H1 (cell line): ENCODE measurements at regions not wholly inside any gene's neighbourhood (a gene's known extent, or its start where the extent isn't known, plus 50 kb on each side); places are given as distances from the start of the nearest gene placed in this dataset.

Experiments
- CTCF ChIA-PET: fragments of 300-600 bp; sonication (Branson Sonifier 250); formaldehyde crosslinking; loops from one replicate; lab custom pipeline; 2021; ENCODE audit not compliant: partially characterized antibody; lab: Charles Lee
- POLR2A ChIA-PET: fragments of 300-600 bp; sonication (Branson Sonifier 250); formaldehyde crosslinking; loops from one replicate; lab custom pipeline; 2021; ENCODE audit warnings: inconsistent platforms; ENCODE audit not compliant: partially characterized antibody; lab: Charles Lee
- DNase-seq, 2 experiments: peaks; one replicate each; pipeline versions ENCODE4 v3.0.0 to v3.0.0-alpha.2; 2010 to 2022; ENCODE audit warnings: low spot score in 2 of 2, low read depth in 1 of 2, mixed read lengths in 1 of 2
- FAIRE-seq: peaks from 2 replicates; lab custom pipeline; 2011; peaks lifted over from hg19 to GRCh38; lab: Jason Lieb, UNC
- H2AFZ ChIP-seq: 2 replicates; pipeline ENCODE4 v1.8.1; 2012; ENCODE audit warnings: low read length, inconsistent platforms
- H2AK5ac ChIP-seq: 2 replicates; pipeline ENCODE4 v1.6.1; 2013; ENCODE audit warnings: low read depth, low read length
- H2BK120ac ChIP-seq: replicated peaks from 2 replicates; pipeline ENCODE3; 2013; ENCODE audit warnings: low read depth, low read length, inconsistent platforms
- H2BK12ac ChIP-seq: 2 replicates; pipeline ENCODE4 v1.6.1; 2013; ENCODE audit warnings: low read depth, low read length
- H2BK15ac ChIP-seq: 2 replicates; pipeline ENCODE4 v1.6.1; 2013; ENCODE audit warnings: low read length
- H2BK20ac ChIP-seq: 2 replicates; pipeline ENCODE4 v1.6.1; 2013; ENCODE audit warnings: low read length
- H2BK5ac ChIP-seq: 2 replicates; pipeline ENCODE4 v1.6.1; 2013; ENCODE audit warnings: low read depth, low read length
- H3K14ac ChIP-seq: 2 replicates; pipeline ENCODE4 v1.6.1; 2013; ENCODE audit warnings: inconsistent platforms; ENCODE audit not compliant: insufficient read length
- H3K18ac ChIP-seq: 2 replicates; pipeline ENCODE4 v1.6.1; 2013; ENCODE audit warnings: low read length; ENCODE audit errors: extremely low read depth
- H3K23ac ChIP-seq: 2 replicates; pipeline ENCODE4 v1.6.1; 2013; ENCODE audit warnings: inconsistent platforms; ENCODE audit not compliant: insufficient read length
- H3K23me2 ChIP-seq: 2 replicates; pipeline ENCODE4 v1.6.1; 2013; ENCODE audit warnings: low read depth, low read length
- H3K27ac ChIP-seq: 2 replicates; pipeline ENCODE4 v1.6.1; 2011; ENCODE audit warnings: low read depth, low read length, inconsistent platforms
- H3K27me3 ChIP-seq, 4 experiments: replicated peaks in 1 of 4; 1 replicate in 1 of 4; 2 replicates in 3 of 4; pipeline versions ENCODE4 v1.6.1 to v1.8.1; 2011 to 2013; ENCODE audit warnings: low read length in 3 of 4, mild to moderate bottlenecking in 3 of 4, inconsistent platforms in 2 of 4, mixed read lengths in 2 of 4, moderate library complexity in 1 of 4; ENCODE audit not compliant: control insufficient read depth in 3 of 4, insufficient read depth in 3 of 4; ENCODE audit errors: extremely low read depth in 1 of 4
- H3K36me3 ChIP-seq, 4 experiments: 2 replicates each; pipeline versions ENCODE4 v1.6.1 to v1.8.1; 2011 to 2013; ENCODE audit warnings: mild to moderate bottlenecking in 4 of 4, low read length in 3 of 4, moderate library complexity in 2 of 4, control low read depth in 1 of 4, inconsistent platforms in 1 of 4; ENCODE audit not compliant: insufficient read depth in 4 of 4, control insufficient read depth in 2 of 4
- H3K4ac ChIP-seq: replicated peaks from 2 replicates; pipeline ENCODE3; 2013; ENCODE audit warnings: low read length, low read depth, mixed read lengths, inconsistent platforms; ENCODE audit not compliant: insufficient read length
- H3K4me1 ChIP-seq, 4 experiments: replicated peaks in 1 of 4; 1 replicate in 1 of 4; 2 replicates in 3 of 4; pipeline versions ENCODE4 v1.6.1 to v1.8.1; 2011 to 2013; ENCODE audit warnings: low read length in 3 of 4, inconsistent platforms in 2 of 4, mixed read lengths in 1 of 4; ENCODE audit not compliant: insufficient read depth in 4 of 4, control insufficient read depth in 3 of 4
- H3K4me2 ChIP-seq, 2 experiments: 2 replicates each; pipeline versions ENCODE4 v1.6.1 to v1.8.1; 2011 to 2013; ENCODE audit warnings: low read depth in 2 of 2, low read length in 2 of 2, control low read depth in 1 of 2, inconsistent platforms in 1 of 2, mild to moderate bottlenecking in 1 of 2; ENCODE audit not compliant: insufficient read depth in 1 of 2
- H3K4me3 ChIP-seq, 4 experiments: fragments of 200-600, 300-600 bp in 1 of 4; sonication (generic), shearing (Covaris generic), sonication (Bioruptor Twin) in 1 of 4; 2 replicates each; pipeline versions ENCODE4 v1.5.1 to v1.8.1; 2011 to 2016; ENCODE audit warnings: low read length in 4 of 4, low read depth in 3 of 4, control low read depth in 2 of 4, inconsistent platforms in 2 of 4, mild to moderate bottlenecking in 2 of 4, mixed read lengths in 1 of 4, moderate library complexity in 1 of 4; ENCODE audit not compliant: insufficient read depth in 2 of 4; ENCODE audit errors: extremely low read depth in 1 of 4
- H3K56ac ChIP-seq: replicated peaks from 2 replicates; pipeline ENCODE3; 2013; ENCODE audit warnings: low read depth, mild to moderate bottlenecking, mixed read lengths, low read length, inconsistent platforms; ENCODE audit not compliant: insufficient read length
- H3K79me1 ChIP-seq: 2 replicates; pipeline ENCODE4 v1.6.1; 2013; ENCODE audit warnings: low read depth, low read length, control low read depth
- H3K79me2 ChIP-seq, 2 experiments: 2 replicates each; pipeline versions ENCODE4 v1.6.1 to v1.8.1; 2012 to 2013; ENCODE audit warnings: low read length in 2 of 2, mild to moderate bottlenecking in 2 of 2, inconsistent platforms in 1 of 2; ENCODE audit not compliant: insufficient read depth in 2 of 2, control insufficient read depth in 1 of 2
- H3K9ac ChIP-seq, 4 experiments: replicated peaks in 1 of 4; 1 replicate in 1 of 4; 2 replicates in 3 of 4; pipeline versions ENCODE4 v1.6.1 to v1.8.1; 2011 to 2013; ENCODE audit warnings: low read depth in 3 of 4, low read length in 3 of 4, control low read depth in 2 of 4, mild to moderate bottlenecking in 2 of 4, moderate library complexity in 2 of 4, inconsistent platforms in 1 of 4; ENCODE audit errors: extremely low read depth in 1 of 4
- H3K9me3 ChIP-seq, 2 experiments: 2 replicates each; pipeline versions ENCODE4 v1.6.1 to v1.8.1; 2012 to 2013; ENCODE audit warnings: mild to moderate bottlenecking in 2 of 2, moderate library complexity in 2 of 2, control low read depth in 1 of 2, inconsistent platforms in 1 of 2, low read depth in 1 of 2, low read length in 1 of 2, mixed read lengths in 1 of 2; ENCODE audit not compliant: insufficient read depth in 2 of 2
- H4K20me1 ChIP-seq, 2 experiments: replicated peaks in 1 of 2; 2 replicates each; pipeline versions ENCODE3 to v1.8.1; 2011 to 2013; ENCODE audit warnings: inconsistent platforms in 2 of 2, low read length in 2 of 2, mild to moderate bottlenecking in 1 of 2; ENCODE audit not compliant: insufficient read depth in 2 of 2, control insufficient read depth in 1 of 2
- H4K5ac ChIP-seq: 2 replicates; pipeline ENCODE4 v1.6.1; 2013; ENCODE audit warnings: low read length, low read depth, mixed read lengths, inconsistent platforms; ENCODE audit not compliant: insufficient read length
- H4K8ac ChIP-seq: 2 replicates; pipeline ENCODE4 v1.8.0; 2013; ENCODE audit warnings: mild to moderate bottlenecking, moderate library complexity, low read length, inconsistent platforms; ENCODE audit not compliant: insufficient read depth; ENCODE audit errors: extremely low read depth
- H4K91ac ChIP-seq: replicated peaks from 2 replicates; pipeline ENCODE3; 2013; ENCODE audit warnings: low read length, mixed read lengths, inconsistent platforms; ENCODE audit not compliant: insufficient read length
- EGR1 ChIP-seq: IDR thresholded peaks from 2 replicates; pipeline ENCODE4 v1.6.1; 2011; ENCODE audit warnings: low read depth, low read length, borderline replicate concordance
- WGBS, 2 experiments: shearing (Covaris generic) in 1 of 2; methylation state at CpG; one replicate each; pipeline versions ENCODE4 v1.1.6 to v1.1.7; 2013 to 2015; ENCODE audit warnings: low lambda C conversion rate in 2 of 2, mixed read lengths in 2 of 2, inconsistent platforms in 1 of 2, low coverage in 1 of 2, missing lambda C conversion rate in 1 of 2; ENCODE audit not compliant: insufficient replicate concordance in 2 of 2, insufficient coverage in 1 of 2, insufficient read length in 1 of 2; ENCODE audit errors: extremely low coverage in 1 of 2, missing lambda C conversion rate in 1 of 2; 5-methylcytosine and 5-hydroxymethylcytosine counted together
- TF ChIP-seq, protein P1 (sequence below): IDR thresholded peaks from 2 replicates; pipeline ENCODE4 v1.6.1; 2011; ENCODE audit warnings: low read length, improper control_type of control experiment

DNA sequence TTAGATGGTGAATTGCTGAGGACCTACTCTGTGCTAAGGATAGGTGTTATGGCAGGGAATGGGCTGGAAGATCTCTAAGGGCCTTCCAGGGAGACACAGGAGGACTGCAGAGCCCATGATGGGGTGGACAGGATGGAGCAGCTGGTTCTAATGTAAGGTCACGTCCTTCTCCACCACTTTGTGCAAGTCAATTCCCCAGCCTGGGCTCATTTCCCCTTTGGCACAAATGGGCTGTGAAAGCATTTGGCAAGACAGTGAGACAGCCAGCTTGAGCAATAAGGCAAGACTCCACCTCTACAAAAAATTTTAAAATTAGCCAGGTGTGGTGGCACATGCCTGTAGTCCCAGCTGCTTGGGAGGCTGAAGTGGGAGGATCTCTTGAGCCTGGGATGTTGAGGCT, 81.4 kb upstream of the THY1 start:
- no peak overlapping the region for H2BK120ac ChIP-seq
- H3K18ac ChIP-seq, result no peak overlapping the region
- no peak for TF ChIP-seq EGR1
- TF ChIP-seq, protein P1, sequence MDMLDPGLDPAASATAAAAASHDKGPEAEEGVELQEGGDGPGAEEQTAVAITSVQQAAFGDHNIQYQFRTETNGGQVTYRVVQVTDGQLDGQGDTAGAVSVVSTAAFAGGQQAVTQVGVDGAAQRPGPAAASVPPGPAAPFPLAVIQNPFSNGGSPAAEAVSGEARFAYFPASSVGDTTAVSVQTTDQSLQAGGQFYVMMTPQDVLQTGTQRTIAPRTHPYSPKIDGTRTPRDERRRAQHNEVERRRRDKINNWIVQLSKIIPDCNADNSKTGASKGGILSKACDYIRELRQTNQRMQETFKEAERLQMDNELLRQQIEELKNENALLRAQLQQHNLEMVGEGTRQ, result no peak
- TF ChIP-seq, all 59 proteins: peak for 0
- H3K27me3 ChIP-seq, result no peaks in the 10 kb centered on the region
- no peak overlapping the region for H4K91ac ChIP-seq
- no peak overlapping the region for H3K23ac ChIP-seq
- H3K4ac ChIP-seq, result no peak overlapping the region
- no peaks in the 10 kb centered on the region for H3K23me2 ChIP-seq
- no peak overlapping the region for H3K56ac ChIP-seq
- H3K9ac ChIP-seq, result no peak overlapping the region
- no peaks in the 10 kb centered on the region for H4K20me1 ChIP-seq
- 81% methylated on average over 1 of the region's 1 CpG; no CpG with 5 or more reads in 1 of the 2 experiments for WGBS, 2 experiments
- no peak overlapping the region for H2BK12ac ChIP-seq
- no peaks in the 10 kb centered on the region for H3K36me3 ChIP-seq
- no peak overlapping the region for H2AK5ac ChIP-seq
- H4K8ac ChIP-seq, result no peak overlapping the region
- no peak overlapping the region for H3K4me2 ChIP-seq
- no peak overlapping the region for H2AFZ ChIP-seq
- no peak for DNase-seq
- H3K9me3 ChIP-seq, result no peaks in the 10 kb centered on the region; a peak in 1 of 4 replicates
- POLR2A ChIA-PET, result interaction anchor here (1.2 kb wide), 2 partner anchors 12 to 16 kb away, joined by 3 read pairs; no protein-coding TSS in a partner anchor
- no peak overlapping the region for H2BK15ac ChIP-seq
- CTCF ChIA-PET, result interaction anchor here (0.7 to 7.6 kb wide), 9 partner anchors 13 to 122 kb away, joined by 3 to 49 read pairs (median 4); no protein-coding TSS in a partner anchor
- H3K14ac ChIP-seq, result no peak overlapping the region
- H3K79me1 ChIP-seq, result no peaks in the 10 kb centered on the region
- no peak overlapping the region for H2BK5ac ChIP-seq
- H3K4me1 ChIP-seq, result peaks cover 0 to 8% (median 6%) of the 10 kb centered on the region in 4 experiments; a peak in 3 of 7 replicates
- no peak for FAIRE-seq
- no peaks in the 10 kb centered on the region for H3K79me2 ChIP-seq
- no peak overlapping the region for H4K5ac ChIP-seq
- H3K27ac ChIP-seq, result no peak overlapping the region
- no peak overlapping the region for H2BK20ac ChIP-seq
- no peak overlapping the region for H3K4me3 ChIP-seq
